ENCODE measurements at regions not wholly inside any gene's neighbourhood (a gene's known extent, or its start where the extent isn't known, plus 50 kb on each side); places are given as distances from the start of the nearest gene placed in this dataset.
"Not testable (repeated sequence)": the region's sequence is repeated elsewhere in the genome, so short reads cannot be mapped to it uniquely, and the experiment has no call there.

DNA sequence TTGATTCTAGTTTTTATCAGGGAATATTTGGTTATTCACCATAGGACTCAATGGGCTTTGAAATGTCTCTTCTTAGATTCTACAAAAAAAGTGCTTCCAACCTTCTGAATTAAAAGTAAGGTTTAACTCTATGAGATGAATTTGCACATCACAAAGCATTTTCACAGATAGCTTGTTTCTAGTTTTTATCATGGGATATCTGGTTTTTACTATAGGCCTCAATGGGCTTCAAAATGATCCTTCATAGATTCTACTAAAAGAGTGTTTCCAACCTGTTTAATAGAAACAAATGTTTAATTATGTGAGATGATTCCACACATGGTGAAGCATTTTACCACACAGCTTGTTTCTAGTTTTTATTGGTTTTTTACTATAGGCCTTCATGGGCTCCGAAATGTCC, 560.7 kb downstream of the KCNJ18 start:
- no peak for DNase-seq

DNA sequence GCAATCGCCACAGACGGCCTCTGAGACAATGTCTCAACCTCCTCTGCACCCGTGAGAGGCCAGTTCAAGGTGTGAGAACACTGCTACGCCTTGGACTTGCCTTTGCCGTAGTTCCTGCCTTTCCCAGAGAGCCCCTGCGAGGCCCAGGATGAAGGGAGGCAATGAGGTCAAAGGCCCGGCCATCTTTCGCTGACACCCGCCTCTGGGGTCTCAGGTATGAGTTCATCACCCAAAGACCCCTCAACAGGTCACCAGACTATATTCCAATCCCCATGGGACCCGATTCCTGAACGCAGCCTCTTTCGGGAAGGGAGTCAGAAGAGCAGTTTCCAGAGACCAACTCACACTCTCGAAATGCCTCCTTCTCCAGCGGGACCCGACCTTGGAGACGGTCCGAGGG, 573.5 kb downstream of the KCNJ18 start:
- no peak for DNase-seq

DNA sequence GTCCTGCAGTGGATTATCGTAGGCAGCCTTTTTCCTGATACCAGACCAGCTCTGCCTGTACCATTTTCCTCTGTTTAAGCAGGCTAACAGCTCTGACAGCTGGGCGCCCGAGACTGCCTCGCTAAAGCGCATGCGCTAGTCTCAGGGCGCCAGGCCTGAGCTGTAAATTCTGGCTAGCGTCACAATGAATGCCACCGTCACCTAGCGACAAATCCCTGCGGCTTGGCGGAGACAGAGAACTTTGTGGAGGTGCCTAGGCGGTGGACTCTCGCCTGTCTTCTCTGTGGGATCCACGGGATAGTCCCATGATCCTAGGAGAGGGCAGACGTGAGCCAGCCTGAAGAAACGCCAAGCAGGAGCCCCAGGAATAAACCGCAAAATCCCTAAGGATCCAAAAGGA, 573.9 kb downstream of the KCNJ18 start:
- no peak for DNase-seq

DNA sequence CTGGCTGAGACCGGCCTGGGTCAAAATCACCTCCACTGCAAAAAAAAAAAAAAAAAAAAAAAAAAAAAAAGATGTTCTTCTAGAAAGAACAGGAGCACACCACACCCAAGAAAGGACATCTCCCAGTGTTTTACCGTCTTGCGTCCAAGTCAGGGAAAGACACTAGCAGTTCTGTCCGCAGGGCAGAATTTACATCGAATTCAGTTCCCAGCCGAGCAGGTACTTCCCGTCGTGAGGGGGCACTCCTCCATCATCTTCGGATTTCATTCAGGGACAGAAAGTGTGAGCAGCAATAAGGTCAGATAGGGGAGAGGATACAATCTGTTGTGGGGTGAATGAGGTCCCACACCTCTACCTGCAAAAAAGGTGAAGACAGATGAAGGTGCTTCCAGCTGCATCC, 574.7 kb downstream of the KCNJ18 start:
- no peak for DNase-seq

DNA sequence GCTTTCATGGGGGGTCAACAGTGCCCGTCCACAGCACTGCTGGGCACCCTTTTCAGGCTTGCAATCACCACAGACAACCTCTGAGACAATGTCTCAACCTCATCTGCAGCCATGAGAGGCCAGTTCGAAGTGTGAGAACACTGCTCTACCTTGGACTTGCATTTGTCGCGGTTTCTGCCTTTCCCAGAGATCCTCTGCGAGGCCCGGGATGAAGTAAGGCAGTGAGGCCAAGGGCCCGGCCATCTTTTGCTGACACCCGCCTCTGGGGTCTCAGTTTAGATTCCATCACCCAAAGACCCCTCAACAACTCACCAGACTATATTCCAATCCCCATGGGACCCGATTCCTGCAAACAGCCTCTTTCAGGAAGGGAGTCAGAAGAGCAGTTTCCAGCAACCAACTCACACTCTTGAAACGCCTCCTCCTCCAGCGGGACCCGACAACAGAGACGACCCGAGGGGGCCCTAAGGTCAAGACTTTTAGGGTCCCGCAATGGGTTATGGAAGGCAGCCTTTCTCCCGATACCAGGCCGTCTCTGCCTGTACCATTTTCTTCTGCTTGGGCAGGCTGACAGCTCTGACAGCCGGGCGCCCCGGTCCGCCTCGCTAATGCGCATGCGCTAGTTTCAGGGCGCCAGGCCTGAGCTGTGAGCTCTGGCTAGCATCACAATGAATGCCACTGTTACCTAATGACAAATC, 576.0 kb downstream of the KCNJ18 start:
- DNase-seq = no peak

DNA sequence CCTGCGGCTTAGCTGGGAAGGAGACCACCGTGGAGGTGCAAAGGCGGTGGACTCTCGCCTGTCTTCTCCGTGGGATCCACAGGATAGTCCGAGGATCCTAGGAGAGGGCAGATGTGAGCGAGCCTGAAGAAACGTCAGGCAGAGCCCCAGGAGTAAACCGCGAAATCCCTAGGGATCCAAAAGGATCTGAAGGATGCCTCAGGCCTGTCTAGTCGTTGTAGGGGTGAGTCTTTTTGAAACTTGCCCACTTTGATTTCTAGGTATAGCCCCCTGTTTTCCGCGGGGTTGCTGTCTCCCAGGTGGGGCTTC, 576.5 kb downstream of the KCNJ18 start:
- no peak for DNase-seq

DNA sequence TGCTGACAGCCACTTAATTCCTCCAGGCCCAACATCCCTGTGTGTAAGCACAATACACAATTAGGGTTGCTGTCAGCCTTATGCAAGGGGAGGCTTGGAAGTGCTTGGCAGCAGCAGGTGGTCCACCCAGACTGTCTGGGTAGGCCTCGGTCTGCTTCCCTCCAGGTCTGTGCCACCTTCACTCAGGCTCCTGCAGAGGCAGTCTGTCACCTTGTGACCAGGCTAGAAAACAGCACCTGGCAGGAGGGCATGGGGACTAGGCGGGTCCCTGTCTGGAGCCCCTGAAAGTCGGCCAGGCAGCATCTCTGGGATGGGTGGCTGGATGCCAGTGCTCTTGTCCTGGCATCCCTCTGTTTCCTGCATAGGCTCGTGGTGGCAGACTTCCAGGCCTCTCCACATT, 578.1 kb downstream of the KCNJ18 start:
- no peak for DNase-seq

DNA sequence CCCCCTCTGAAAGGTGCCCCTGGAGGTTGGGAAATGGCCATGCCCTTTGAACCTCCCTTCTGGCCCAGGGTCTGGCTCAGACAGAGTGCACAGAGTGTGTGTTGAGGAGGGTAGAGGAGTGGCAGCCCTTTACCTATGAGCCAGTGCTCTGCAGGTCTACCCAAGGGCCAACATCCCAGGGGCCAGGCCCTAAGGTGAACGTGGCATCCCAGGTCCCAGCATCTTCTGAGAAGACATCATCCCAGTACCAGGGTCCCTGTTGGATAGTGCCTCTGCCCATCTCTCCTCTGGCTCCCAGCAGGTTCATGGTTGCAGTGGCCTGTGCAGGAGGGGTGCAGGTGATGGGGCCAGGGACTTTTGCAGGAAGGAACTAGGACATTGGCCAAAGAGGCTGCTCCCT, 578.5 kb downstream of the KCNJ18 start:
- not testable (repeated sequence) for DNase-seq

DNA sequence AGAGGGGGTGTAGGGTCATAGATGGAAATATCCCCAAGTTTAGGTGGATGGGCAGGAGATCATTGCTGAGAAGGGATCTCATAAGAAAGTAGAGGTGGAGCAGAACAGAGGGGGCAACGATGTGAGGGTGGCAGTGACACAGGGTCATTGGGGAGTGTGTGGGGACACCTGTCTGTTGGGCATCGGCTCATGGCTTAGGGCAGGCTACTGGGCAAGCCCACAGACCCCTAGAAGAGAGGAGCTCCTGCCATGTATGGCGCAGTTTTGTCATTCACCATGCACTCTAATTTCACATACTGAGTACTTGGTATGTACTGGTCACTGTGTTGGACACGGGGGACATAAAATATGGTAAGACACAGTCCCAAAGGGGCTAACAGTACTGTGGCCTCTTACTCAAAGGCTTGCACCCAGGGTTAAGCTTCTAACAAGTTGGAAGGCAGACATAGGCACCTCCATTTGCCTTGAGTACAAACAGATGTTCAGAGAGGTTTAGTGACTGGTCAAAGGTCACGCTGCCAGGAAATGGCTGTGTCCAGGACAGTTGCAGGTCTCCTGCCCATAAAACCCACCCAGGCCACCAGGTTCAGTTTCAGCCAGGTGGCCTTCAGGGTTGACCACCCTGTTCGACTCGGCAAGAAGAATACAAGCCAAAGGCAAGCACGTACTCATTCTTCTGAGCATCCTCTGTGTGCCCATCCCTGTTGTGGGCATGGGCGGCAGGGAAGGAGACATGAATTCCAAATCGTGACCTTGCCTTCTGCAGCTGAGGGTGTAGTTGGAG, 580.2 kb downstream of the KCNJ18 start:
- no peak for DNase-seq

DNA sequence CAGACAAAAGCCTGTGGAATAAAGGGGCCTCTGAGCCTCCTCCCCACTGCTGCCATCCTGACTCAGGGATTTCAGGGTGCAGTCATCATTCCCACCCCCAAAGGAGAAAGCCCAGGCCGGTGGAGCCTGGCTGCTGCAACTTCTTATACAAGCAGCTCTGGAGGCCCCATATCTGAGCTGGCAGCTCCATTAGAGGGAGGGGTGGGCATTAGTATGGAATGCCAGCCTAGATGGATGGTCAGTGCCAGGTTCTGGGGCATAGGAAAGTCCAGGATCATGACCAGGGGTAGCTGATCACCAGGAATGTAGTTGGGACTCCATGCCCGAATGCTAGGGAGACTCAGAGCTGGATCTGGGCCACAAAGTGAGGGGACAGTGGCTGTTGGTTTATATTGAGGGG, 581.0 kb downstream of the KCNJ18 start:
- no peak for DNase-seq

DNA sequence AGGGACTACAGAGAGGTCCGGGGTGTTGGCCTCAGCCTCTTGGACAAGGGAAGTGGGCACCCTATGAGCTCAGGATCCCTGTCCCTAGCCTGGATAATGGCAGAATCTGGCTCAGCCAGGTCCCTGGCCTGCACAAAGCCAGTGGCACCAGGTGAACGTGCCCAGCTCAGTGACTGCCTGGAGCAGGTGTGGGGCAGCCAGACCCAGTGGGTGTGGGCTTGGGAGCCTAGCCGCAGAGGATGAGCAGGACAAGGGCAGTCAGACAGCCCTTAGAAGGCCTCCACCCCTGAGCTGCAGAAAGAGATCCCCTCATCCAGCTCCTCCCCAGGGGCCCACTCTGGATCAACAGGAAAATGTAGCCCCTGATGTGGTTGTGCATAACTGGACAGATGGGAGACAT, 585.3 kb downstream of the KCNJ18 start:
- DNase-seq = no peak

DNA sequence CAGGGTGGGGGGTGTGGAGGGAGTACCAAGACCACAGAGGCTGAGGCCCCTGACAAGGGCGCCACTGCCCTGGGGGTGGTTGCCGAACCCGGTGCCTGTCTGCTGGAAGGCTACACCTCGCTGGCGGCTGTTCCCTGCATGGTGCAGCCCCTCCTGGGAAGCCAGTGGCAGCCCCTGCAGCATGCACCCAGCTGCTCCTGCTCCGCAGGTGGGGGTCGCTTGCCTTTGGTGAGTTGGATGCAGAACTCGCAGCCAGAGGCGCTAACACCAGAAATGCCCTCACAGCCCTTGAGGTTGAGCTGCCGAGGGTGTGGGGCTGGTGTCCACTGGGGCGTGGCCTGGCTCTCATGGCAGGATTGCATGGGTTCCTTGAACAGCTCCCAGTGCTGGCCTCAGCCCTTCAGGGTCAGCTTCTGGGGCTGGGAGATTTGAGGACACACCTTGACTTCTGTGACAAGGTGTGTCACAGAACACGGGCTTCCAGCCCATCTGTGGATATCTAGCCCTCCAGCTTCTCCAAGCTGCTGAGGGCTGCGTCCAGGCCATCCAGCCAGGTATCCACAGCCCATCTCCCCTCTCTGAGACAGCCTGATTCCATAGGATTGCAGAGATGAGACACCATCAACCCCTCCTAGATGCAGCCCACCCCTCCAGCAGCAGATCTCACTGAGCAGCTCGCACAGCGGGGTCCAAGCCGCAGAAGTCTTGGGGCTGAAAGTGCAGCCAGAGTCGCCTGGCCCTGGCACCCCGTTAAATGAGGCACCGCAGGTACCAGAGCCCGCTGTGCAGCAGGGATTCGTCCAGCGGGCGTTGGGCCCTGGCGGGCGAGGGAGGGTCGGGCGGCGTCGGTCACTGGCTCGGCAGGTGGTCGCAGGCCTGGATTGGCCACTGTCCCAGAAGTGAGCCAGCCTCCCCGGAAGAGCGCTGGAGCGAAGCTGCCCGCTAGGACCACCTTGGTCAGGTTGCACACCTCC, 586.3 kb downstream of the KCNJ18 start:
- DNase-seq = no peak

DNA sequence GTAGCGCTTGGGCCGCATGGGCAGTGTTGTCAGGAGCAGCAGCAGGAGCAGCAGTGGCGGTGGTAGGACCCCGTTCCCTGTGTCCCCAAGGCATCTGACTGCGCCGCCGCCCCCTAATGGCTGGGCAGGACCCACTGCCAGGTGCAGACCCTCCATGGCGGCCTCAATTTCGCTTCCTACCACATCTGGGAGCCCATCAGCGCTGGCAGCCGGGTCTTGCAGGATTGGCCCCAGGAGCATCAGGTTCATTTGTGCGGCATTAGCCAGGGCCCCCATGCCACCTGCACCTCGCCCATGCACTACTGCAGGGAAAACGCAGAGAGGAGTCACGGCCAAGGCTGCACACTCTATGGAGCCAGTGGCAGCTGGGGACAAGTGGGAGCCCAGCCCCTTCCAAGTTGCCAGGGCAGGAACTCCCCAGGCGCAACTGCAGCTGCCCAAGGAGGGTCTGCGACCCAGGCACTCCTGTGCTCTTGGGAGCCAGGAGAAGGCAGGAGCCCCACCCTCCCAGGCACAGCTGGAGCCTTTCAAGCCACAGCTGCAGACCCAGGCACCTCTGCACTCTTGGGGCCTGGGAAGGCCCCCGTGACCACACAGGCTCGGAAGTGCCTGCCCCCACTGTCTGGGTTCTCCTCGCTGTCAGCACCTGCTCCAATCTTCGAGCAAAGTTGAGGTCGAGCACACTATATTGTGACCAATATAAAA, 594.2 kb downstream of the KCNJ18 start:
- no peak for DNase-seq

DNA sequence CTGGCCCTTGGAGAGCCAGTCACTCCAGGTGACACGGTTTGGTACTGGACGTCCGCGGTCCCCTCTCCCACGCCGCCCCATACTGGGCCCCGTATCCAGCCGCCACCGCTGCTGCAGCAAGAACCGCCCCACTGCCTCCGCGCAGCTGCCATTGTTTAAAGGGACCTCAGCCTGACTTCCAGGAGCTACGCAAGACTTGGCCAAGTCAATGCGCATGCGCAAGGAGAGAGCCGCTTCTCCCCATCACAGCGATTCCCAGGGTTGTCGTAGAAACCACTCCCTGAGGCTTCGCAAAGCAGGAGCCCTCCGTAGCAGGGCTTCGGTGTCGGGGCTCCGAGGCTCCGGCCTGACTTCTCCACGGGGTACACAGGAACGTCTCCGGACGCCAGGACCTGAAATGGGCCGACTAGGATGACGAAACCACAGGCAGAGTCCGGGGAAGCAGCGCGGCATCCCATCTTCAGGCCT, 606.2 kb downstream of the KCNJ18 start:
- DNase-seq = not testable (repeated sequence)

DNA sequence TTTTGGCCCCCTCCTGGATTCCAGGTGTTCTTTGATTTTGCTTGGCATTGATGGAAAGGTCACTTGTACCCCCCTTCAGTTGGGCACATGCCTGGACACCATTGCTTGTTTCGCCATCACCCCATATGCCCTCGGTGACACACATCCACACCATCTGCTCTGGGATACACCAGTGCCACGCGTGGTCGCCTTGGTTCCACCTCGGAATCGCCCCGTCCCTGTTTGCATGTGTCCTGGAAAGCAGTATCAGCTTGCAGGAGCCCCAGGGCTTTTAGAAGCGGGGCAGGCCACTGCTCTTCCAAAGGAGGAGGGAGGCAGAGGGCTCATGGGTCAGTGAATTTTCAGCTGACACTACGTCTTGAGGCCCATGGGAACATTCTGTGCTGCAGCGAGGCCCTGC, 607.9 kb downstream of the KCNJ18 start:
- no peak for DNase-seq

DNA sequence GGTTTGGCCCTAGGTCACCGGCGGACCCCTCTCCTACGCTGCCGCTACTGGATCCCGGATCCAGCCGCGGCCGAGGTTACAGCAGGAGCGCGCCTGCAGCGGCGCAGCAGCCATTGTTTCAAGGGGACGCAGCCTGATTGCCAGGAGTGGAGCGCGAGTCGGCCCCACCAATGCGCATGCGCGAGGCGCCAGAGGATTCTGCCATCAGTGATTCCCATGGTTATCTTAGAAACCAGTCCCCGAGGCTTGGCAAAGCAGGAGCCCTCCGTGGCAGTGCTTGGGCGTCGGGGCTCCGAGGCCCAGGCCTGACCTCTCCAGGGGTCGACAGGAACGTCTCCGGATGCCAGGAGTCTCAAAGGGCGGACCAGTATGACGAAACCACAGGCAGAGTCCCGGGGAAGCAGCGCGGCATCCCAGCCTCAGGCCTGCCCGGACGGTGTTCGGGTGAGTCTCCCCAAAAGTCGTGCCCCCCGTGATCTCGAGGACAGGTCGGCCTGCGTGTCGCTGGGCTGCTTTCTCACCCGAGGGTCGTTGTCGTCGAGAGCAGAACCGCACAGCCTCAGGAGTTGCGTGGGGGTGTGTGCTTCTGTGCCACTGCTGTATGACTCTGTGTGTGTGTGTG, 608.5 kb downstream of the KCNJ18 start:
- no peak for DNase-seq

DNA sequence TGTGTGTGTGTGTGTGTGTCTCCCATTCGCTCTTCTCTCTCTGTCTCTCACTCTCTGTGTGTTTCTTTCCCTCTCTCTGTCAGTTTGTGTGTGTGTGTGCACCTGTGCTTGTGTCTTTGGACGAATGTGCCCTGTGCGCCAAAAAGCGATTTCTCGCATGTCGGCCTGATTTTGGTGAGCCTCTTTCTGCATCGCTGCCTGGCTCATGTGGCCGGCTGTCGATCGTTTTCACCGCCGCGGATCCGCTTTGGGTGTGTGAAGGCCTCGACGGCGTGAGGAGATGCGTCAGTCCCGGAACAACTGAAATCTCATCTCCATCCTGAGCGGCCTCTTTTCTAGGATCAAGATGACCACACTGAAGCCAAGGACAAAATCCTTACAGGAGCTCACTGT, 609.0 kb downstream of the KCNJ18 start:
- no peak for DNase-seq

DNA sequence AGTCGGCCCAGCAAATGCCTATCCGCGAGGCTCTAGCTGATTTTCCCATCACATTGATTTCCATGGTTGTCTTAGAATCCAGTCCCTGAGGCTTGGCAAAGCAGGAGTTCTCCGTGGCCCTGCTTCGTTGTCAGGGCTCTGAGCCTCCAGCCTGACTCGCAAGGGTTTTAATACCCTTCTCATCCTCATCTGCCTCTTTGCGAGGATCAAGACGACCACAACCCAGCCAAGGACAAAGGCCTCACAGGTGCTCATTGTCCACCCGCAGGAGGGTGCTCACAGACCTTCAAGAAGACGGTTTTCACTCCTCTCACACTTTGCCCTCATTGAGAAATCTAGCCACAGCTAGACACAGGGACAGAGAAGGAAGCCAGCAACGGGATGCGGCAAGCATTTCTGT, 610.8 kb downstream of the KCNJ18 start:
- DNase-seq = no peak

DNA sequence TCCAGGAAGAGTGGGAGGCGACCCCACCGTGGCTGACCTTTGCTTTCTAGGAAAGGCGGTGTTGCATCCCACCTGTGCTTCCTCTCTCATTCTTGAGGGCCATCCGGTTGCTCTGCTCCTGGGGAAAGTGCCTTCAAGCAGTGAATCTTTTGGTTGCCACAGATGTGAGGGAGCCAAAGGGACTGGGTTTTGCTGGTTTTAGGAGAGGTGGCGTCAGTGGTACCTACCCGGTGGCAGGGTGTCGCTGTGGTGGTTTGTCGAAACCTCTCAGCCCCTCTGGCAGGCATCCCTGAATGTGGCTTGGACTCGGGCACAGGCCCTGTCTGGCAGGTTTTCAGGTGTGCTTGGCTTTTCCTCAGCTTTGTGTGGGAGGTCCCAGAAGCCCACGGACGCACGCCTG, 611.5 kb downstream of the KCNJ18 start:
- DNase-seq = no peak

DNA sequence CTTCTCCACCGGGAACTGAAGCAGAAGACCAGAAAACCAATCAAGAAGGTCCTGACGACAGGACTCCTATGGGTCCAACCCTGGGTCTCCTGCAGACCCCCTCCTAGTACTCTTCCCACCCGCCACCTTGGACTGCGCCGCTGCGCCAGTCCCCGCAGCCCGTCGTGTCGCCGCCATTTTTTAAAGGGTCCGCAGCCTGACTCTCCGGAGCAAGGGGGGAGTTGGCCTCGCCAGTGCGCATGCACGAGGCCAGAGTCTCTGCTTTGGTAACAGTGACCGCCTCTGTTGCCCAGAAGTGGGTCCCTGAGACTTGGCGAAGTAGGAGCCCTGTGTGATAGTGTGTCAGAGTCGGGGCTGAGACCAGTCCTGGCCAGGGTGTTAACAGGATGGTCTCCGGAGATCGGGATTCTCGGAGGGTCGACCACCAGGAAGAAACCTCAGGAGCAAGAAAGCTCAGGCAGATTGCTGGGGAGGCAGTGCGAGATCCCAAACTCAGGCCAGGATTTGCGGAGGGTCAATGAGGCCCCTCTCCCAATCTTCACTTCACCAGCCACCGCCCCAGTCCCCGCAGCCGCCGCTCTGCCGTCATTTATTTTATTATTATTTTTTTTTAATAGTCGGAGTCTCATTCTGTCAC, 612.5 kb downstream of the KCNJ18 start:
- DNase-seq = no peak

Measured in anterior cingulate cortex (tissue), 58 donors.